ENCODE measurements at regions not wholly inside any gene's neighbourhood (a gene's known extent, or its start where the extent isn't known, plus 50 kb on each side); places are given as distances from the start of the nearest gene placed in this dataset.

- no peak for DNase-seq (ENCODE audit: low read depth)
These were observed 950.2 kb downstream of the CDH11 start for GRCh38 chr16:64171632-64172031.

GRCh38 chr16:64168371-64168770 lies 953.5 kb downstream of the CDH11 start:
- DNase-seq (ENCODE audit: low read depth), result no peak

- no peak for DNase-seq (ENCODE audit: low read depth)
These were observed 953.9 kb downstream of the CDH11 start for GRCh38 chr16:64167936-64168335.

- no peak for DNase-seq (ENCODE audit: low read depth)
These were observed 956.5 kb downstream of the CDH11 start for GRCh38 chr16:64165368-64165767.

GRCh38 chr16:64162613-64163375 lies 959.1 kb downstream of the CDH11 start:
- no peak for DNase-seq (ENCODE audit: low read depth)

GRCh38 chr16:64159976-64160375 lies 961.9 kb downstream of the CDH11 start:
- no peak for DNase-seq (ENCODE audit: low read depth)

GRCh38 chr16:64158941-64159588 lies 962.8 kb downstream of the CDH11 start:
- no peak for DNase-seq (ENCODE audit: low read depth)

- peak; percentile 64 for DNase-seq (ENCODE audit: low read depth)
These were observed 968.1 kb downstream of the CDH11 start for GRCh38 chr16:64153718-64154117.

GRCh38 chr16:64151990-64152767 lies 969.7 kb downstream of the CDH11 start:
- DNase-seq (ENCODE audit: low read depth), result no peak

GRCh38 chr16:64150193-64150592 lies 971.7 kb downstream of the CDH11 start:
- DNase-seq (ENCODE audit: low read depth), result no peak

GRCh38 chr16:64149756-64150155 lies 972.1 kb downstream of the CDH11 start:
- DNase-seq (ENCODE audit: low read depth), result no peak

GRCh38 chr16:64148356-64148755 lies 973.5 kb downstream of the CDH11 start:
- DNase-seq (ENCODE audit: low read depth), result no peak

GRCh38 chr16:64147941-64148340 lies 973.9 kb downstream of the CDH11 start:
- no peak for DNase-seq (ENCODE audit: low read depth)

GRCh38 chr16:64144617-64145016 lies 977.2 kb downstream of the CDH11 start:
- DNase-seq (ENCODE audit: low read depth), result peak; percentile 65

GRCh38 chr16:64138621-64139020 lies 983.2 kb downstream of the CDH11 start:
- DNase-seq (ENCODE audit: low read depth), result no peak

- no peak for DNase-seq (ENCODE audit: low read depth)
These were observed 983.9 kb downstream of the CDH11 start for GRCh38 chr16:64138006-64138405.

GRCh38 chr16:64136743-64137142 lies 985.1 kb downstream of the CDH11 start:
- no peak for DNase-seq (ENCODE audit: low read depth)

- DNase-seq (ENCODE audit: low read depth), result no peak
These were observed 985.5 kb downstream of the CDH11 start for GRCh38 chr16:64136314-64136713.

GRCh38 chr16:64133366-64133765 lies 988.5 kb downstream of the CDH11 start:
- DNase-seq (ENCODE audit: low read depth), result no peak

GRCh38 chr16:64132759-64133361 lies 989.0 kb downstream of the CDH11 start:
- DNase-seq (ENCODE audit: low read depth), result peak; percentile 85

GRCh38 chr16:64132190-64132589 lies 989.7 kb downstream of the CDH11 start:
- DNase-seq (ENCODE audit: low read depth), result no peak

GRCh38 chr16:64131423-64131822 lies 990.4 kb downstream of the CDH11 start:
- no peak for DNase-seq (ENCODE audit: low read depth)

All from LHCN-M2 (cell line).